ENCODE measurements at regions not wholly inside any gene's neighbourhood (a gene's known extent, or its start where the extent isn't known, plus 50 kb on each side); places are given as distances from the start of the nearest gene placed in this dataset.

- DNase-seq (ENCODE audit: low spot score): no peak
- Histone ChIP-seq H3K27me3 (ENCODE audit: control insufficient read depth in 4 of 4, insufficient read depth in 4 of 4, low read length in 3 of 4) (no peaks in the 10 kb centered on the region), H3K9ac (ENCODE audit: low read depth in 1 of 2, low read length in 2 of 2) (no peak overlapping the region), H3K36me3 (ENCODE audit: control insufficient read depth in 4 of 4, insufficient read depth in 3 of 4, low read depth in 1 of 4, low read length in 3 of 4) (no peaks in the 10 kb centered on the region), H3K9me3 (ENCODE audit: control insufficient read depth in 4 of 4, low read length in 3 of 4) (no peaks in the 10 kb centered on the region), H3K4me3 (ENCODE audit: low read depth in 1 of 3, low read length in 3 of 3) (no peak overlapping the region), H3K27ac (ENCODE audit: low read depth in 1 of 2, low read length in 2 of 2) (no peak overlapping the region), H3K4me1 (ENCODE audit: control insufficient read depth in 4 of 4, insufficient read depth in 4 of 4, low read length in 3 of 4) (no peaks in the 10 kb centered on the region)
- WGBS: 79% methylated on average over 3 of the region's 3 CpGs
- TF ChIP-seq, protein P1, sequence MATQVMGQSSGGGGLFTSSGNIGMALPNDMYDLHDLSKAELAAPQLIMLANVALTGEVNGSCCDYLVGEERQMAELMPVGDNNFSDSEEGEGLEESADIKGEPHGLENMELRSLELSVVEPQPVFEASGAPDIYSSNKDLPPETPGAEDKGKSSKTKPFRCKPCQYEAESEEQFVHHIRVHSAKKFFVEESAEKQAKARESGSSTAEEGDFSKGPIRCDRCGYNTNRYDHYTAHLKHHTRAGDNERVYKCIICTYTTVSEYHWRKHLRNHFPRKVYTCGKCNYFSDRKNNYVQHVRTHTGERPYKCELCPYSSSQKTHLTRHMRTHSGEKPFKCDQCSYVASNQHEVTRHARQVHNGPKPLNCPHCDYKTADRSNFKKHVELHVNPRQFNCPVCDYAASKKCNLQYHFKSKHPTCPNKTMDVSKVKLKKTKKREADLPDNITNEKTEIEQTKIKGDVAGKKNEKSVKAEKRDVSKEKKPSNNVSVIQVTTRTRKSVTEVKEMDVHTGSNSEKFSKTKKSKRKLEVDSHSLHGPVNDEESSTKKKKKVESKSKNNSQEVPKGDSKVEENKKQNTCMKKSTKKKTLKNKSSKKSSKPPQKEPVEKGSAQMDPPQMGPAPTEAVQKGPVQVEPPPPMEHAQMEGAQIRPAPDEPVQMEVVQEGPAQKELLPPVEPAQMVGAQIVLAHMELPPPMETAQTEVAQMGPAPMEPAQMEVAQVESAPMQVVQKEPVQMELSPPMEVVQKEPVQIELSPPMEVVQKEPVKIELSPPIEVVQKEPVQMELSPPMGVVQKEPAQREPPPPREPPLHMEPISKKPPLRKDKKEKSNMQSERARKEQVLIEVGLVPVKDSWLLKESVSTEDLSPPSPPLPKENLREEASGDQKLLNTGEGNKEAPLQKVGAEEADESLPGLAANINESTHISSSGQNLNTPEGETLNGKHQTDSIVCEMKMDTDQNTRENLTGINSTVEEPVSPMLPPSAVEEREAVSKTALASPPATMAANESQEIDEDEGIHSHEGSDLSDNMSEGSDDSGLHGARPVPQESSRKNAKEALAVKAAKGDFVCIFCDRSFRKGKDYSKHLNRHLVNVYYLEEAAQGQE (IDR thresholded peaks at IDR 0.05): no peak
- TF ChIP-seq SP1 (IDR thresholded peaks at IDR 0.05): no peak
- no peak for TF ChIP-seq JUND (IDR thresholded peaks at IDR 0.05)
- TF ChIP-seq ZBTB33 (IDR thresholded peaks at IDR 0.05): no peak
Measured at GRCh38 chr1:79825551-79825950, 819.0 kb upstream of the ADGRL4 start.

- Histone ChIP-seq H3K4me3 (ENCODE audit: low read depth in 1 of 3, low read length in 3 of 3) (no peak overlapping the region), H3K27ac (ENCODE audit: low read depth in 1 of 2, low read length in 2 of 2) (no peak overlapping the region), H3K9me3 (ENCODE audit: control insufficient read depth in 4 of 4, low read length in 3 of 4) (no peaks in the 10 kb centered on the region), H3K9ac (ENCODE audit: low read depth in 1 of 2, low read length in 2 of 2) (no peak overlapping the region), H3K4me1 (ENCODE audit: control insufficient read depth in 4 of 4, insufficient read depth in 4 of 4, low read length in 3 of 4) (no peaks in the 10 kb centered on the region), H3K27me3 (ENCODE audit: control insufficient read depth in 4 of 4, insufficient read depth in 4 of 4, low read length in 3 of 4) (no peaks in the 10 kb centered on the region), H3K36me3 (ENCODE audit: control insufficient read depth in 4 of 4, insufficient read depth in 3 of 4, low read depth in 1 of 4, low read length in 3 of 4) (no peaks in the 10 kb centered on the region)
- 95% methylated on average over 11 of the region's 11 CpGs for WGBS
- TF ChIP-seq ATF3 (IDR thresholded peaks at IDR 0.05) (no peak), GABPA (IDR thresholded peaks at IDR 0.05 in 1 of 2, conservative IDR thresholded peaks at IDR 0.05 in 1 of 2) (no peak), CTCF (IDR thresholded peaks at IDR 0.05; ENCODE audit: low read depth, low read length, missing input control) (no peak), SP1 (IDR thresholded peaks at IDR 0.05) (no peak), JUND (IDR thresholded peaks at IDR 0.05) (no peak), RXRA (IDR thresholded peaks at IDR 0.05) (no peak), ZBTB33 (IDR thresholded peaks at IDR 0.05) (no peak), FOXA2 (IDR thresholded peaks at IDR 0.05) (no peak), TAF1 (conservative IDR thresholded peaks at IDR 0.05) (no peak), YY1 (IDR thresholded peaks at IDR 0.05) (no peak), HNF4G (IDR thresholded peaks at IDR 0.05) (no peak), NR2F2 (IDR thresholded peaks at IDR 0.05) (no peak), MAX (IDR thresholded peaks at IDR 0.05) (no peak), HNF4A (conservative IDR thresholded peaks at IDR 0.05) (no peak), FOXA1 (IDR thresholded peaks at IDR 0.05) (no peak)
- TF ChIP-seq, protein P1 (IDR thresholded peaks at IDR 0.05): no peak
- no peak for DNase-seq (ENCODE audit: low spot score)
Measured at GRCh38 chr1:79822053-79822452, 815.5 kb upstream of the ADGRL4 start.

Data from liver (tissue), 8 donors.